Upper lobe of right lung (tissue), 1 donor: ENCODE measurements at regions not wholly inside any gene's neighbourhood (a gene's known extent, or its start where the extent isn't known, plus 50 kb on each side); places are given as distances from the start of the nearest gene placed in this dataset.

Source experiments
- ATAC-seq: fragments of 200-7000 bp; cut with Tn5 transposase; one replicate; pipeline ENCODE4 v1.9.1; 2020; ENCODE audit warnings: mild to moderate bottlenecking, moderate library complexity
- DNase-seq: peaks from one replicate; pipeline ENCODE4 v3.0.0-alpha.2; 2020
- H3K27ac ChIP-seq: fragments of 200-600 bp; one replicate; pipeline ENCODE4 v1.8.0; 2022
- H3K27me3 ChIP-seq: fragments of 200-600 bp; one replicate; pipeline ENCODE4 v1.8.0; 2022; ENCODE audit warnings: mild to moderate bottlenecking
- H3K36me3 ChIP-seq: fragments of 200-600 bp; one replicate; pipeline ENCODE4 v1.8.0; 2022
- H3K4me1 ChIP-seq: fragments of 200-600 bp; one replicate; pipeline ENCODE4 v1.8.0; 2022
- H3K4me3 ChIP-seq: fragments of 200-600 bp; one replicate; pipeline ENCODE4 v1.8.0; 2022; ENCODE audit warnings: mild to moderate bottlenecking
- H3K9me3 ChIP-seq: fragments of 200-600 bp; one replicate; pipeline ENCODE4 v1.8.0; 2022
- CTCF ChIP-seq: fragments of 200-600 bp; IDR thresholded peaks from one replicate; pipeline ENCODE4 v1.8.0; 2022; ENCODE audit warnings: antibody characterized with exemption
- intact Hi-C: fragments of 100-400 bp; cut with DNase I; formaldehyde crosslinking; loops from one replicate; pipeline ENCODE4 v1.11.0; 2022
- donor health status: DM: no; HTN: yes; CAD: no; lungs with severe emphysema.

- intact Hi-C loops: no loop called here
- DNase-seq (no peak), ATAC-seq (no peak)
- Histone ChIP-seq H3K4me3 (no peak overlapping the region), H3K4me1 (no peaks in the 10 kb centered on the region), H3K36me3 (no peaks in the 10 kb centered on the region), H3K9me3 (no peaks in the 10 kb centered on the region), H3K27me3 (no peaks in the 10 kb centered on the region), H3K27ac (no peak overlapping the region)
- no peak for TF ChIP-seq CTCF
Measured at GRCh38 chrX:39877905-39878304, 219.9 kb downstream of the BCOR start.

GRCh38 chrX:39883666-39884065 is 214.1 kb downstream of the BCOR start:
- DNase-seq (no peak), ATAC-seq (no peak)
- no peak for TF ChIP-seq CTCF
- Histone ChIP-seq H3K9me3 (no peaks in the 10 kb centered on the region), H3K4me3 (no peak overlapping the region), H3K36me3 (no peaks in the 10 kb centered on the region), H3K4me1 (no peaks in the 10 kb centered on the region), H3K27me3 (no peaks in the 10 kb centered on the region), H3K27ac (no peak overlapping the region)
- intact Hi-C loops: no loop called here

GRCh38 chrX:39886282-39886681 is 211.5 kb downstream of the BCOR start:
- no peak overlapping the region for H3K4me3 ChIP-seq
- no peaks in the 10 kb centered on the region for H3K4me1 ChIP-seq
- H3K9me3 ChIP-seq: no peaks in the 10 kb centered on the region
- intact Hi-C loops: no loop called here
- no peaks in the 10 kb centered on the region for H3K27me3 ChIP-seq
- no peak for TF ChIP-seq CTCF
- H3K27ac ChIP-seq: no peak overlapping the region
- DNase-seq (peak; percentile 72), ATAC-seq (peak; percentile 76)
- H3K36me3 ChIP-seq: no peaks in the 10 kb centered on the region

GRCh38 chrX:39888730-39889129 is 209.0 kb downstream of the BCOR start:
- Histone ChIP-seq H3K27ac (no peak overlapping the region), H3K27me3 (no peaks in the 10 kb centered on the region), H3K36me3 (no peaks in the 10 kb centered on the region), H3K4me1 (no peaks in the 10 kb centered on the region), H3K9me3 (no peaks in the 10 kb centered on the region), H3K4me3 (no peak overlapping the region)
- DNase-seq (no peak), ATAC-seq (no peak)
- intact Hi-C loops: no loop called here
- TF ChIP-seq CTCF: no peak

- no peaks in the 10 kb centered on the region for H3K9me3 ChIP-seq
- H3K27me3 ChIP-seq: no peaks in the 10 kb centered on the region
- DNase-seq (no peak), ATAC-seq (no peak)
- H3K4me1 ChIP-seq: no peaks in the 10 kb centered on the region
- TF ChIP-seq CTCF: no peak
- no peaks in the 10 kb centered on the region for H3K36me3 ChIP-seq
- H3K27ac ChIP-seq: no peak overlapping the region
- no peak overlapping the region for H3K4me3 ChIP-seq
- intact Hi-C loops: no loop called here
Measured at GRCh38 chrX:39889704-39890103, 208.1 kb downstream of the BCOR start.

- H3K27me3 ChIP-seq: no peaks in the 10 kb centered on the region
- H3K4me1 ChIP-seq: no peaks in the 10 kb centered on the region
- no peak for TF ChIP-seq CTCF
- no peaks in the 10 kb centered on the region for H3K36me3 ChIP-seq
- H3K27ac ChIP-seq: no peak overlapping the region
- H3K9me3 ChIP-seq: no peaks in the 10 kb centered on the region
- DNase-seq (no peak), ATAC-seq (no peak)
- intact Hi-C loops: no loop called here
- H3K4me3 ChIP-seq: no peak overlapping the region
Measured at GRCh38 chrX:39890807-39891206, 207.0 kb downstream of the BCOR start.
